ENCODE measurements at regions not wholly inside any gene's neighbourhood (a gene's known extent, or its start where the extent isn't known, plus 50 kb on each side); places are given as distances from the start of the nearest gene placed in this dataset.
"Not testable (repeated sequence)": the region's sequence is repeated elsewhere in the genome, so short reads cannot be mapped to it uniquely, and the experiment has no call there.

GRCh38 chr2:12877761-12878160 is 161.0 kb downstream of the TRIB2 start:
- no peak for DNase-seq (ENCODE audit: low read depth)

GRCh38 chr2:12879649-12880048 is 162.9 kb downstream of the TRIB2 start:
- DNase-seq (ENCODE audit: low read depth) = no peak

GRCh38 chr2:12881952-12882351 is 165.2 kb downstream of the TRIB2 start:
- DNase-seq (ENCODE audit: low read depth) = no peak

- no peak for DNase-seq (ENCODE audit: low read depth)
These were observed 165.7 kb downstream of the TRIB2 start for GRCh38 chr2:12882393-12882792.

GRCh38 chr2:12883906-12884305 is 167.2 kb downstream of the TRIB2 start:
- DNase-seq (ENCODE audit: low read depth) = no peak

- DNase-seq (ENCODE audit: low read depth) = no peak
These were observed 168.1 kb downstream of the TRIB2 start for GRCh38 chr2:12884713-12885282.

GRCh38 chr2:12890066-12890465 is 173.3 kb downstream of the TRIB2 start:
- DNase-seq (ENCODE audit: low read depth) = no peak

- no peak for DNase-seq (ENCODE audit: low read depth)
These were observed 173.8 kb downstream of the TRIB2 start for GRCh38 chr2:12890481-12890991.

- no peak for DNase-seq (ENCODE audit: low read depth)
These were observed 178.3 kb downstream of the TRIB2 start for GRCh38 chr2:12895017-12895416.

- no peak for DNase-seq (ENCODE audit: low read depth)
These were observed 179.7 kb downstream of the TRIB2 start for GRCh38 chr2:12896318-12896982.

- DNase-seq (ENCODE audit: low read depth) = no peak
These were observed 180.4 kb downstream of the TRIB2 start for GRCh38 chr2:12897181-12897580.

GRCh38 chr2:12903272-12903671 is 186.5 kb downstream of the TRIB2 start:
- no peak for DNase-seq (ENCODE audit: low read depth)

GRCh38 chr2:12910431-12910830 is 193.7 kb downstream of the TRIB2 start:
- no peak for DNase-seq (ENCODE audit: low read depth)

GRCh38 chr2:12915787-12916186 is 199.1 kb downstream of the TRIB2 start:
- no peak for DNase-seq (ENCODE audit: low read depth)

- DNase-seq (ENCODE audit: low read depth) = no peak
These were observed 201.6 kb downstream of the TRIB2 start for GRCh38 chr2:12918138-12918834.

- DNase-seq (ENCODE audit: low read depth) = no peak
These were observed 202.2 kb downstream of the TRIB2 start for GRCh38 chr2:12918835-12919445.

- DNase-seq (ENCODE audit: low read depth) = no peak
These were observed 204.6 kb downstream of the TRIB2 start for GRCh38 chr2:12921321-12921720.

- no peak for DNase-seq (ENCODE audit: low read depth)
These were observed 207.3 kb downstream of the TRIB2 start for GRCh38 chr2:12923907-12924610.

GRCh38 chr2:12926641-12927040 is 209.9 kb downstream of the TRIB2 start:
- DNase-seq (ENCODE audit: low read depth) = not testable (repeated sequence)

- DNase-seq (ENCODE audit: low read depth) = no peak
These were observed 211.6 kb downstream of the TRIB2 start for GRCh38 chr2:12928197-12928774.

- no peak for DNase-seq (ENCODE audit: low read depth)
These were observed 212.2 kb downstream of the TRIB2 start for GRCh38 chr2:12928775-12929401.
